ENCODE measurements at regions not wholly inside any gene's neighbourhood (a gene's known extent, or its start where the extent isn't known, plus 50 kb on each side); places are given as distances from the start of the nearest gene placed in this dataset.
"Not testable (repeated sequence)": the region's sequence is repeated elsewhere in the genome, so short reads cannot be mapped to it uniquely, and the experiment has no call there.

- DNase-seq (ENCODE audit: low read depth in 2 of 2) = no peak
Observed at GRCh38 chr1:184888505-184888904, 85.8 kb downstream of the NIBAN1 start.

GRCh38 chr1:184882957-184883815 is 91.1 kb downstream of the NIBAN1 start:
- DNase-seq (ENCODE audit: low read depth in 2 of 2) = no peak

GRCh38 chr1:184881941-184882913 is 92.1 kb downstream of the NIBAN1 start:
- no peak for DNase-seq (ENCODE audit: low read depth in 2 of 2)

GRCh38 chr1:184879876-184880557 is 94.3 kb downstream of the NIBAN1 start:
- no peak for DNase-seq (ENCODE audit: low read depth in 2 of 2)

- no peak for DNase-seq (ENCODE audit: low read depth in 2 of 2)
Observed at GRCh38 chr1:184878602-184879001, 95.7 kb downstream of the NIBAN1 start.

- no peak for DNase-seq (ENCODE audit: low read depth in 2 of 2)
Observed at GRCh38 chr1:184878002-184878401, 96.3 kb downstream of the NIBAN1 start.

- DNase-seq (ENCODE audit: low read depth in 2 of 2) = not testable (repeated sequence)
Observed at GRCh38 chr1:184876015-184876414, 98.3 kb downstream of the NIBAN1 start.

- no peak for DNase-seq (ENCODE audit: low read depth in 2 of 2)
Observed at GRCh38 chr1:184875218-184875617, 99.1 kb downstream of the NIBAN1 start.

GRCh38 chr1:184870319-184870718 is 104.0 kb downstream of the NIBAN1 start:
- no peak for DNase-seq (ENCODE audit: low read depth in 2 of 2)

- DNase-seq (ENCODE audit: low read depth in 2 of 2) = no peak
Observed at GRCh38 chr1:184867866-184868689, 106.2 kb downstream of the NIBAN1 start.

- DNase-seq (ENCODE audit: low read depth in 2 of 2) = peak; percentile 28 to 32
Observed at GRCh38 chr1:184866991-184867788, 107.1 kb downstream of the NIBAN1 start.

GRCh38 chr1:184866586-184866985 is 107.7 kb downstream of the NIBAN1 start:
- no peak for DNase-seq (ENCODE audit: low read depth in 2 of 2)

- no peak for DNase-seq (ENCODE audit: low read depth in 2 of 2)
Observed at GRCh38 chr1:184865831-184866230, 108.5 kb downstream of the NIBAN1 start.

- DNase-seq (ENCODE audit: low read depth in 2 of 2) = no peak
Observed at GRCh38 chr1:184861755-184862336, 107.2 kb upstream of the EDEM3 start.

GRCh38 chr1:184860985-184861754 is 106.5 kb upstream of the EDEM3 start:
- DNase-seq (ENCODE audit: low read depth in 2 of 2) = no peak

GRCh38 chr1:184860535-184860934 is 105.9 kb upstream of the EDEM3 start:
- no peak for DNase-seq (ENCODE audit: low read depth in 2 of 2)

- DNase-seq (ENCODE audit: low read depth in 2 of 2) = no peak
Observed at GRCh38 chr1:184859381-184860105, 104.9 kb upstream of the EDEM3 start.

- DNase-seq (ENCODE audit: low read depth in 2 of 2) = no peak
Observed at GRCh38 chr1:184858288-184858687, 103.6 kb upstream of the EDEM3 start.
